KG1 (cell line): ENCODE measurements at regions not wholly inside any gene's neighbourhood (a gene's known extent, or its start where the extent isn't known, plus 50 kb on each side); places are given as distances from the start of the nearest gene placed in this dataset.

Experiments used
- DNase-seq: peaks from one replicate; lab custom pipeline; 2025; lab: John Stamatoyannopoulos, UW

- no peak for DNase-seq
Observed at GRCh38 chr12:116404247-116404646, 126.8 kb upstream of the MED13L start.

GRCh38 chr12:116404913-116405611 is 127.6 kb upstream of the MED13L start:
- DNase-seq = no peak

- DNase-seq = no peak
Observed at GRCh38 chr12:116406529-116406928, 129.0 kb upstream of the MED13L start.

- no peak for DNase-seq
Observed at GRCh38 chr12:116408489-116409250, 131.2 kb upstream of the MED13L start.

GRCh38 chr12:116411977-116412376 is 134.5 kb upstream of the MED13L start:
- no peak for DNase-seq

- DNase-seq = no peak
Observed at GRCh38 chr12:116414891-116415290, 137.4 kb upstream of the MED13L start.

GRCh38 chr12:116415408-116416108 is 138.1 kb upstream of the MED13L start:
- DNase-seq = no peak

- DNase-seq = no peak
Observed at GRCh38 chr12:116416166-116416565, 138.7 kb upstream of the MED13L start.

- no peak for DNase-seq
Observed at GRCh38 chr12:116418551-116418950, 140.6 kb upstream of the MAP1LC3B2 start.

GRCh38 chr12:116420227-116420880 is 138.8 kb upstream of the MAP1LC3B2 start:
- no peak for DNase-seq

- no peak for DNase-seq
Observed at GRCh38 chr12:116421785-116422538, 137.2 kb upstream of the MAP1LC3B2 start.

GRCh38 chr12:116423094-116423493 is 136.1 kb upstream of the MAP1LC3B2 start:
- no peak for DNase-seq

GRCh38 chr12:116425256-116426193 is 133.7 kb upstream of the MAP1LC3B2 start:
- DNase-seq = no peak

- no peak for DNase-seq
Observed at GRCh38 chr12:116426391-116427136, 132.6 kb upstream of the MAP1LC3B2 start.

GRCh38 chr12:116427200-116427930 is 131.8 kb upstream of the MAP1LC3B2 start:
- DNase-seq = no peak

GRCh38 chr12:116429826-116430360 is 129.3 kb upstream of the MAP1LC3B2 start:
- DNase-seq = no peak

- no peak for DNase-seq
Observed at GRCh38 chr12:116430911-116431565, 128.1 kb upstream of the MAP1LC3B2 start.

- no peak for DNase-seq
Observed at GRCh38 chr12:116431677-116432300, 127.4 kb upstream of the MAP1LC3B2 start.
